ENCODE measurements at regions not wholly inside any gene's neighbourhood (a gene's known extent, or its start where the extent isn't known, plus 50 kb on each side); places are given as distances from the start of the nearest gene placed in this dataset.

DNA sequence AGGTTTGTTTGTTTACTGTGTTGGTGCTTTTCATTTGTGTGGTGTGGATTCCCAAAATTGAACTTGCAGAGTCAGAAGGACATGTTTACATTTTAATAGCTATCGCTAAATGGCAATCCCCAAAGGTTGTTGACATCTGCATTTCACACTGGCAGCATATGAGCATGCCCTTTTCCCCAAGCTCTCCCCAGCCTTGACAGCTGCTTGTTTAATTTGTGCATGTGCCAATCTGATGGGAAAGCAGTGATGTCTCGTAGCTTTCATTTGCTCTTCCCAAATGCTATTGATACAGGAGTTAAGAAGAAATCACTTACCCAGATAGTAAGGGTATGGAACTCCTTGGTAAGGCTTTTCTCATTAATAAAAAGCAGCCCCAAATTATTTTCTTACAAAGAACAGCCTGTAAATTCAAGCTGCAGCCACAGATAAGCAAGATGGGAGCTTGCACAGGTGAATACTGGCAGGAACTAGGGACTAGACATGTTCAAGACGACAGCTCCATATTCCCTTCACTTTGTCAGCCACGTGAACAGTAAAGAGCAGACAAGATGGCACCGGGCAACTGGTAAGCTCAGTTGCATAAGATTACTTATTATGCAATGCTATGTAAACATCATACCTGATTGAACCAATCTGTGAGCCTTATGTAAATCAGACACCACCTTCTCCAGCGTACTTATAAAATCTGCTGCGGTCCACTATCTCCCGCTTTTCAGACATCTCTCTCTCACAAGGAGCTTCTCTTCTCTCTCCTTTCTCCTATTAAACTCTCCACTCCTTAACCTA is 87.4 kb downstream of the IGLL5 start:
- TF ChIP-seq, protein P1, sequence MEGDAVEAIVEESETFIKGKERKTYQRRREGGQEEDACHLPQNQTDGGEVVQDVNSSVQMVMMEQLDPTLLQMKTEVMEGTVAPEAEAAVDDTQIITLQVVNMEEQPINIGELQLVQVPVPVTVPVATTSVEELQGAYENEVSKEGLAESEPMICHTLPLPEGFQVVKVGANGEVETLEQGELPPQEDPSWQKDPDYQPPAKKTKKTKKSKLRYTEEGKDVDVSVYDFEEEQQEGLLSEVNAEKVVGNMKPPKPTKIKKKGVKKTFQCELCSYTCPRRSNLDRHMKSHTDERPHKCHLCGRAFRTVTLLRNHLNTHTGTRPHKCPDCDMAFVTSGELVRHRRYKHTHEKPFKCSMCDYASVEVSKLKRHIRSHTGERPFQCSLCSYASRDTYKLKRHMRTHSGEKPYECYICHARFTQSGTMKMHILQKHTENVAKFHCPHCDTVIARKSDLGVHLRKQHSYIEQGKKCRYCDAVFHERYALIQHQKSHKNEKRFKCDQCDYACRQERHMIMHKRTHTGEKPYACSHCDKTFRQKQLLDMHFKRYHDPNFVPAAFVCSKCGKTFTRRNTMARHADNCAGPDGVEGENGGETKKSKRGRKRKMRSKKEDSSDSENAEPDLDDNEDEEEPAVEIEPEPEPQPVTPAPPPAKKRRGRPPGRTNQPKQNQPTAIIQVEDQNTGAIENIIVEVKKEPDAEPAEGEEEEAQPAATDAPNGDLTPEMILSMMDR (IDR thresholded peaks at IDR 0.05; ENCODE audit: borderline replicate concordance, extremely low read depth, low read length, poor library complexity, severe bottlenecking) = no peak
- no peak for TF ChIP-seq EZH2 (IDR thresholded peaks at IDR 0.05; ENCODE audit: borderline replicate concordance, low read depth, low read length, severe bottlenecking)

Measured in DND-41 (cell line).